GM12874 (cell line): ENCODE measurements at regions not wholly inside any gene's neighbourhood (a gene's known extent, or its start where the extent isn't known, plus 50 kb on each side); places are given as distances from the start of the nearest gene placed in this dataset.

Experiments used
- TF ChIP-seq, protein P1 (sequence below): IDR thresholded peaks from 2 replicates; pipeline ENCODE4 v1.5.1; 2011; ENCODE audit warnings: low read depth, mild to moderate bottlenecking, control low read depth, low read length, moderate library complexity; ENCODE audit not compliant: insufficient read depth

- TF ChIP-seq, protein P1, sequence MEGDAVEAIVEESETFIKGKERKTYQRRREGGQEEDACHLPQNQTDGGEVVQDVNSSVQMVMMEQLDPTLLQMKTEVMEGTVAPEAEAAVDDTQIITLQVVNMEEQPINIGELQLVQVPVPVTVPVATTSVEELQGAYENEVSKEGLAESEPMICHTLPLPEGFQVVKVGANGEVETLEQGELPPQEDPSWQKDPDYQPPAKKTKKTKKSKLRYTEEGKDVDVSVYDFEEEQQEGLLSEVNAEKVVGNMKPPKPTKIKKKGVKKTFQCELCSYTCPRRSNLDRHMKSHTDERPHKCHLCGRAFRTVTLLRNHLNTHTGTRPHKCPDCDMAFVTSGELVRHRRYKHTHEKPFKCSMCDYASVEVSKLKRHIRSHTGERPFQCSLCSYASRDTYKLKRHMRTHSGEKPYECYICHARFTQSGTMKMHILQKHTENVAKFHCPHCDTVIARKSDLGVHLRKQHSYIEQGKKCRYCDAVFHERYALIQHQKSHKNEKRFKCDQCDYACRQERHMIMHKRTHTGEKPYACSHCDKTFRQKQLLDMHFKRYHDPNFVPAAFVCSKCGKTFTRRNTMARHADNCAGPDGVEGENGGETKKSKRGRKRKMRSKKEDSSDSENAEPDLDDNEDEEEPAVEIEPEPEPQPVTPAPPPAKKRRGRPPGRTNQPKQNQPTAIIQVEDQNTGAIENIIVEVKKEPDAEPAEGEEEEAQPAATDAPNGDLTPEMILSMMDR, result no peak
Measured at GRCh38 chr2:82636402-82637020, 1822.6 kb downstream of the SUCLG1 start.

DNA sequence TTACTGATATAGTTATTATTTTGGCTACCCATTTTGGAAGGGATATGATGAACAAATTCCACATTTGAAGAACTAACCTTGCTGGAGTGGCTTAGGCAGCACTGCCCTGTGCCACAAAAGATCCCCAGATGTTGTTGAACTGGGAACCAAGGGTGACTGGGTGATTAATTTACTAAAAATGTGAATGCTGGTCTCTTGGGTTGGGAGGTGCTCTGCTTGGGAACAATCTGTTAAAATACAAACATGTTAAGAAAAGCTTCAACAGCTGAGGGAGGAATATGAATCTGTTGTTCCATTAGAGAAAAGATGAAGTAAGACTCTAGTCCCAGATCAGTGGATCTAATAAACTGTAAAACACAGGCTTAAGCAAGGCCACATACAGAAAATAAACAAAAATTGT lies 1860.1 kb downstream of the SUCLG1 start:
- TF ChIP-seq, protein P1, result no peak

- TF ChIP-seq, protein P1, result no peak
Measured at GRCh38 chr2:82596581-82596980, 1862.5 kb downstream of the SUCLG1 start.

GRCh38 chr2:82591718-82592117 lies 1867.4 kb downstream of the SUCLG1 start:
- TF ChIP-seq, protein P1, result no peak

- TF ChIP-seq, protein P1, result no peak
Measured at GRCh38 chr2:82576656-82577055, 1882.4 kb downstream of the SUCLG1 start.

DNA sequence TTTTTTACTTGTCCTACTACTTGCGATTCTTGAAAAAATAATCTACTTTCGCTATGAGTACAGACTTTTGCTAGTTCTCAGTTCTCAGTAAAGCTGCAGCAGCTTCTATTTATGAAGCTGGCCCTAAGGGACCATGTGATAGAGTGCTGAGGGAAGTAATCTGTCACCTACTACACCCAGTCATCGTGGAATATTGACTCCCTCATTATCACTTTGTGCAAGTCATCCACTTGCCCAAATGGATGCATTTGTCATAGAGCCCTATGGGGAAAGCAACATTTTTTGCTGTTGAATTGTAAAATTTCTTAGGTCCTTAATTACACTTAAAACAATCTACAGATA lies 1919.8 kb downstream of the SUCLG1 start:
- TF ChIP-seq, protein P1, result no peak

- TF ChIP-seq, protein P1, result no peak
Measured at GRCh38 chr2:82538590-82539279, 1920.3 kb downstream of the SUCLG1 start.
